ENCODE measurements at regions not wholly inside any gene's neighbourhood (a gene's known extent, or its start where the extent isn't known, plus 50 kb on each side); places are given as distances from the start of the nearest gene placed in this dataset.

- no peak for TF ChIP-seq CTCF (IDR thresholded peaks at IDR 0.05)
- no peak for TF ChIP-seq POLR2A (IDR thresholded peaks at IDR 0.05)
Observed at GRCh38 chr19:29107831-29108230, 105.1 kb downstream of the UQCRFS1 start.
